DOHH2 (cell line): ENCODE measurements at regions not wholly inside any gene's neighbourhood (a gene's known extent, or its start where the extent isn't known, plus 50 kb on each side); places are given as distances from the start of the nearest gene placed in this dataset.
"Not testable (repeated sequence)": the region's sequence is repeated elsewhere in the genome, so short reads cannot be mapped to it uniquely, and the experiment has no call there.

Source experiments
- H3F3A ChIP-seq: fragments of 200-600 bp; sonication (generic), shearing (Covaris generic); 2 replicates; pipeline ENCODE4 v1.6.0; 2016; ENCODE audit warnings: antibody characterized with exemption, mild to moderate bottlenecking; ENCODE audit not compliant: control insufficient read depth, insufficient read depth
- H3K27ac ChIP-seq: fragments of 200-600 bp; sonication (generic); 2 replicates; pipeline ENCODE4 v1.5.1; 2014; ENCODE audit warnings: low read depth, mild to moderate bottlenecking, low read length, moderate library complexity
- H3K27me3 ChIP-seq: fragments of 200-600 bp; sonication (generic); 2 replicates; pipeline ENCODE4 v1.6.1; 2014; ENCODE audit warnings: mild to moderate bottlenecking, low read length, mixed read lengths; ENCODE audit not compliant: control insufficient read depth
- H3K36me3 ChIP-seq: fragments of 200-600 bp; sonication (generic); 2 replicates; pipeline ENCODE4 v1.6.1; 2014; ENCODE audit warnings: mild to moderate bottlenecking, low read length, moderate library complexity, mixed read lengths; ENCODE audit not compliant: control insufficient read depth
- H3K4me1 ChIP-seq: fragments of 200-600 bp; sonication (generic); 2 replicates; pipeline ENCODE4 v1.6.1; 2014; ENCODE audit warnings: mild to moderate bottlenecking, low read length, mixed read lengths; ENCODE audit not compliant: control insufficient read depth
- H3K4me2 ChIP-seq: fragments of 200-600 bp; sonication (generic); 2 replicates; pipeline ENCODE4 v1.6.0; 2014; ENCODE audit warnings: mild to moderate bottlenecking, low read length, moderate library complexity
- H3K4me3 ChIP-seq: fragments of 200-600 bp; sonication (generic); 2 replicates; pipeline ENCODE4 v1.5.1; 2014; ENCODE audit warnings: mild to moderate bottlenecking, low read length, mixed read lengths
- H3K79me2 ChIP-seq: fragments of 200-600 bp; sonication (generic); 2 replicates; pipeline ENCODE4 v1.6.1; 2014; ENCODE audit warnings: mild to moderate bottlenecking, low read length, mixed read lengths; ENCODE audit not compliant: control insufficient read depth
- H3K9me2 ChIP-seq: fragments of 200-600 bp; sonication (generic); replicated peaks from 2 replicates; pipeline ENCODE4 v1.6.1; 2014; ENCODE audit warnings: mild to moderate bottlenecking, low read length, mixed read lengths; ENCODE audit not compliant: control insufficient read depth
- H3K9me3 ChIP-seq: fragments of 200-600 bp; sonication (generic); 2 replicates; pipeline ENCODE4 v1.6.1; 2014; ENCODE audit warnings: antibody characterized with exemption, low read length, mixed read lengths; ENCODE audit not compliant: control insufficient read depth, insufficient read depth
- H4K20me1 ChIP-seq: fragments of 200-600 bp; sonication (generic); 2 replicates; pipeline ENCODE4 v1.6.0; 2014; ENCODE audit warnings: low read depth, mild to moderate bottlenecking, antibody characterized with exemption, low read length, moderate library complexity; ENCODE audit not compliant: control insufficient read depth, insufficient read depth
- EZH2phosphoT487 ChIP-seq: fragments of 200-600 bp; sonication (generic); IDR thresholded peaks from 2 replicates; pipeline ENCODE4 v1.6.1; 2017; ENCODE audit warnings: borderline replicate concordance, mild to moderate bottlenecking, antibody characterized with exemption, low read length, moderate library complexity, mixed read lengths
- TF ChIP-seq, protein P1 (sequence below): fragments of 200-600 bp; sonication (generic); IDR thresholded peaks from one replicate; pipeline ENCODE4 v1.5.1; 2014; ENCODE audit warnings: antibody characterized with exemption, mild to moderate bottlenecking, low read depth, low read length; ENCODE audit not compliant: poor library complexity, severe bottlenecking

DNA sequence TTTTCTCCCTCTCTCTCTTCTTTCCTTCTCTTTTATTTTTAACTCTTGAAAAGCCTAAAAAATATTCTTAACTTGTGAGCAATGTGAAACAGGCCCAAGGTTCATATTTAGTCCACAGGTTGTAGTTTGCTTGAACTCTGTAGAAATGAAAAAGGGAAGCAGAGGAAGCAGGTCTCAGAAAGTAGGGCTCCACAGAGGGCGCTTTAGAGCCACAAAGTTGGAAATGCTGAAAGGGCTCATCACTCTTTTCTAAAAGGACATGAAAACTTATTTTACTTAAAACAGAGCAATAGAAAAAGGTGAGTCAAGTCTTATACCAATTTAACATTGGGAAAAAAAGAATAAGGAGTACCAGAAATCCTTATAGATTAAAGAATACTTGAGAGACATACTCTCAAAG lies 247.0 kb downstream of the USP25 start:
- H3K4me2 ChIP-seq = no peak overlapping the region
- H3K9me3 ChIP-seq = no peaks in the 10 kb centered on the region
- no peak overlapping the region for H3K27ac ChIP-seq
- no peak overlapping the region for H3K4me3 ChIP-seq
- TF ChIP-seq EZH2phosphoT487 = no peak
- TF ChIP-seq, protein P1, sequence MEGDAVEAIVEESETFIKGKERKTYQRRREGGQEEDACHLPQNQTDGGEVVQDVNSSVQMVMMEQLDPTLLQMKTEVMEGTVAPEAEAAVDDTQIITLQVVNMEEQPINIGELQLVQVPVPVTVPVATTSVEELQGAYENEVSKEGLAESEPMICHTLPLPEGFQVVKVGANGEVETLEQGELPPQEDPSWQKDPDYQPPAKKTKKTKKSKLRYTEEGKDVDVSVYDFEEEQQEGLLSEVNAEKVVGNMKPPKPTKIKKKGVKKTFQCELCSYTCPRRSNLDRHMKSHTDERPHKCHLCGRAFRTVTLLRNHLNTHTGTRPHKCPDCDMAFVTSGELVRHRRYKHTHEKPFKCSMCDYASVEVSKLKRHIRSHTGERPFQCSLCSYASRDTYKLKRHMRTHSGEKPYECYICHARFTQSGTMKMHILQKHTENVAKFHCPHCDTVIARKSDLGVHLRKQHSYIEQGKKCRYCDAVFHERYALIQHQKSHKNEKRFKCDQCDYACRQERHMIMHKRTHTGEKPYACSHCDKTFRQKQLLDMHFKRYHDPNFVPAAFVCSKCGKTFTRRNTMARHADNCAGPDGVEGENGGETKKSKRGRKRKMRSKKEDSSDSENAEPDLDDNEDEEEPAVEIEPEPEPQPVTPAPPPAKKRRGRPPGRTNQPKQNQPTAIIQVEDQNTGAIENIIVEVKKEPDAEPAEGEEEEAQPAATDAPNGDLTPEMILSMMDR = peak; percentile 37
- H4K20me1 ChIP-seq = no peaks in the 10 kb centered on the region
- H3K9me2 ChIP-seq = no peaks in the 10 kb centered on the region
- H3K79me2 ChIP-seq = no peaks in the 10 kb centered on the region
- no peaks in the 10 kb centered on the region for H3K27me3 ChIP-seq
- no peaks in the 10 kb centered on the region for H3K4me1 ChIP-seq
- H3K36me3 ChIP-seq = no peaks in the 10 kb centered on the region
- H3F3A ChIP-seq = no peaks in the 10 kb centered on the region

GRCh38 chr21:15978215-15978738 lies 248.5 kb downstream of the USP25 start:
- TF ChIP-seq, protein P1 = no peak
- TF ChIP-seq EZH2phosphoT487 = no peak
- no peak overlapping the region for H3K4me2 ChIP-seq
- no peaks in the 10 kb centered on the region for H3K36me3 ChIP-seq
- H3K79me2 ChIP-seq = no peaks in the 10 kb centered on the region
- H4K20me1 ChIP-seq = no peaks in the 10 kb centered on the region
- no peaks in the 10 kb centered on the region for H3K4me1 ChIP-seq
- H3K27ac ChIP-seq = no peak overlapping the region
- H3K9me3 ChIP-seq = no peaks in the 10 kb centered on the region
- H3K9me2 ChIP-seq = no peaks in the 10 kb centered on the region
- no peak overlapping the region for H3K4me3 ChIP-seq
- no peaks in the 10 kb centered on the region for H3F3A ChIP-seq
- H3K27me3 ChIP-seq = no peaks in the 10 kb centered on the region

DNA sequence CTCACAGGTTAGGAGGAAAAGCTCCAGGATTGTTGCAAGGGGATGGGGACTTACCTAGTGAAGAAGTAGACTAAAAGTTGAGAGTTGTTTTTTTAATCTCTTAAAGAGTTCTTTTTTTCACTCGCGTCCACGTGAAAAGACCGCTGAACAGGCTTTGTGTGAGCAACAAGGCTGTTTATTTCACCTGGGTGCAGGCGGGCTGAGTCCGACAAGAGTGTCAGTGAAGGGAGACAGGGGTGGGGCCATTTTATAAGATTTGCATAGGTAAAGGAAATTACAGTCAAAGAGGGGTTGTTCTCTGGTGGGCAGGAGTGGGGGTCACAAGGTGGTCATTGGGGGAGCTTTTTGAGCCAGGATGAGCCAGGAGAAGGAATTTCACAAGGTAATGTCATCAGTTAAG lies 249.7 kb downstream of the USP25 start:
- not testable (repeated sequence) for H4K20me1 ChIP-seq, H3K4me2 ChIP-seq, H3K27ac ChIP-seq, H3K79me2 ChIP-seq, H3F3A ChIP-seq, H3K27me3 ChIP-seq, H3K9me3 ChIP-seq, H3K9me2 ChIP-seq, H3K36me3 ChIP-seq, H3K4me3 ChIP-seq, H3K4me1 ChIP-seq

- no peaks in the 10 kb centered on the region for H4K20me1 ChIP-seq
- H3K27me3 ChIP-seq = no peaks in the 10 kb centered on the region
- H3F3A ChIP-seq = no peaks in the 10 kb centered on the region
- H3K27ac ChIP-seq = no peak overlapping the region
- TF ChIP-seq, protein P1 = no peak
- TF ChIP-seq EZH2phosphoT487 = no peak
- H3K36me3 ChIP-seq = no peaks in the 10 kb centered on the region
- H3K9me2 ChIP-seq = no peaks in the 10 kb centered on the region
- H3K4me2 ChIP-seq = no peak overlapping the region
- H3K9me3 ChIP-seq = no peaks in the 10 kb centered on the region
- H3K4me1 ChIP-seq = no peaks in the 10 kb centered on the region
- H3K79me2 ChIP-seq = no peaks in the 10 kb centered on the region
- H3K4me3 ChIP-seq = no peak overlapping the region
Observed at GRCh38 chr21:15986277-15986676, 256.5 kb downstream of the USP25 start.
